IPS-18c (cell line): ENCODE measurements at regions not wholly inside any gene's neighbourhood (a gene's known extent, or its start where the extent isn't known, plus 50 kb on each side); places are given as distances from the start of the nearest gene placed in this dataset.
"Not testable (repeated sequence)": the region's sequence is repeated elsewhere in the genome, so short reads cannot be mapped to it uniquely, and the experiment has no call there.

Source experiments
- H3K4me3 ChIP-seq: 2 replicates; pipeline ENCODE4 v1.7.0; 2013; ENCODE audit warnings: low read depth, mild to moderate bottlenecking, low read length, moderate library complexity; ENCODE audit not compliant: insufficient read depth
- H3K9me3 ChIP-seq: one replicate; pipeline ENCODE4 v1.6.1; 2013; ENCODE audit warnings: mild to moderate bottlenecking, low read length, moderate library complexity; ENCODE audit not compliant: control insufficient read depth, insufficient read depth

DNA sequence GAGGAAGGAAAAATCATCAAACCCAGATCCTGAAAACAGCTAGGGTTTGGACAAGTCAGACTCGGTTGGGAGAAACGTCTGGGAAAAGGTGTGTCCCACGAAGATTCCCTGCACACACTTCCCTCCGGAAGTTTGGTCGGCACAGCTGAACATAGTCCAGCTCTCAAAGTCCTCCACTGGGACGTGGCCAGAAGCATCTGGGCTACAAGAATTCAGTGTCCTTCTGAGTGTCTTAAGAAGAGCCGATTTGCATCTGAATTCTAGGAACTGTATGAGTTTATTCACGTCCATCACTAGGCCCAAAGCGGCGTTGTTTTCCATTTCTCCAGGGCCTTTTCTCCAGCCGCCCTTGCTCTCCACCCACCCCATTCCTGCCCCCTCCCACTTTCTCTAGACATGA lies 109.1 kb downstream of the C17orf67 start:
- no peaks in the 10 kb centered on the region for H3K9me3 ChIP-seq
- H3K4me3 ChIP-seq: no peak overlapping the region

DNA sequence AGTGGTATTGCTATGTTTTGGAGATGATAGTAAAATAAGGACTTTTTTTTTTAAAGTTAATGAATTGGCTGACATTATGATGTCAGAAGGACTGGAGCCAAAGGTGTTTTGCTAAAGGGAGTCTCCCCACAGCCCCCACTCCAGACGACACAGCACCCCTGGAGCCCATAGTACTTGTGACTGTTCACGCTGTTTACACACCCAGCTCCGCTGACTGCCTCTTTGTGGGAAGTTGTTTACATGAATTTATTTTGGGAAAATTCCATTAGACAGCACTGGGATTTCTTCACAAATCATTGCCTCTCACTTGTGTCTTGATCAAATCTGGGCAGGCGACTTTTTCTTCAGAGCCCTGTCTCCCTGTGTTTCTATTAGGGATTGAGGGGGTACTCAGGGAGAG lies 108.6 kb downstream of the C17orf67 start:
- H3K4me3 ChIP-seq: no peak overlapping the region
- no peaks in the 10 kb centered on the region for H3K9me3 ChIP-seq

DNA sequence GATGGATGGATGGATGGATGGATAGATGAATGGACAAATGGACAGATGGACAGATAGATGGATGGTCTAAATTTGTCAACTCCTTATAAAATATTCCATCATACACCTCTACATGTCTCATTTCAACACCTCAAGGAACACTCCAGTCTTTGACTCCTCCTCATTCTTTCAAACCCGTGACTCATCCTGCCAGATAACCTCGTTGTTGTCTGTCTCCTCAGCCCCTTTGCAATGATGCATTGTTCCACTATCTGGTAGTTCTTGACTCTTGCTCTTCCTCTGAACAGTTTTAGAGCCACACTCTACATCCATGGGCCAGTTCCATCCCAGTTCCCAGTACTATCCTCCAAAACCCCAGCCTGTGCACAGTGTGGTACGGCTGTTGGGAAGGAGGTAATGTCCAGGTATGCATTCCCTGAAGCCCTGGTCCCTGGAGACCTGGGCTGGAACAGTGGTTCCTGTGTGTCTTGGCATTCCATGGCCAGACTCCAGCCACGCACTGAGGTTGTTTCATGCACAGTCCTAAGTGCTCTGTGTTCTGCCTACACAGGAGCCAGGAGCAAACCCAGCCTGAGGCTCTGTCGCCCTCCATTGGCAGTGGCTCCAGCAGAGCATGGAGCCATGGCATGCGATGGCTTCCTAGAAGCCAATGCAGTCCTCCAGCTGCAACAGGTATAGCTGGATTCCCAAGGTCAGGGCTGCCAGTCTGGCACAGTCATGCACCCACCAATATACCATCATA lies 105.7 kb downstream of the C17orf67 start:
- no peak overlapping the region for H3K4me3 ChIP-seq
- no peaks in the 10 kb centered on the region for H3K9me3 ChIP-seq

DNA sequence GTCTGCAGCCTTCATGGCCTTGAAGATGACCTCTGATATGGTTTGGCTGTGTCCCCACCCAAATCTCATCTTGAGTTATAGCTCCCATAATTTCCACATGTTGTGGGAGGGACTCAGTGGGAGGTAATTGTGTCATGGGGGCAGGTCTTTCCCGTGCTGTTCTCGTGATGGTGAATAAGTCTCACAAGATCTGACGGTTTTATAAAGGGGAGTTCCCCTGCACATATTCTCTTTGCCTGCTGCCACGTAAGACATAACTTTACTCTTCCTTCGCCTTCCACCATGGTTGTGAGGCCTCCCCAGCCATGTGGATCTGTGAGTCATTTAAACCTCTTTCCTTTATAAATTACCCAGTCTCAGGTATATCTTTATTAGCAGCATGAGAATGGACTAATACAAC lies 102.6 kb downstream of the C17orf67 start:
- not testable (repeated sequence) for H3K9me3 ChIP-seq, H3K4me3 ChIP-seq

DNA sequence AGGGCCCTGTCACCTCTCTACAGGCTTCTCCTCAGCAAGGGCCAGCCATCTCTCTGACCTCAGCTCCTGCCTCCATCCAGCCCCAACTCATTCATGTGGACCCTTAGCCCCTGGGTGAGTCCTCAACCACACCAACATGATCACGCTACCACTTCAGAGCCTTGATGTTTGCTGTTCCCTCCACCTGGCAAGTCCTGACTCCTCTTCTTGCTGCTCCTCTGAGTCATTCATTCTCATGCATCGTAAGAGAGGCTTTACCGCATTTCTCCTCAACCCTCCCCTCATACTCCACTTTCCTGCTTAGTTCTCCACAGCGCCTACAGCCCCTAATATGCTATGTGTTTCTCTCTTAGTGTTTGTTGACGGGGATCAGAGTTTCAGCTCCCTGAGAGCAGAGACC lies 99.9 kb downstream of the C17orf67 start:
- H3K4me3 ChIP-seq: no peak overlapping the region
- H3K9me3 ChIP-seq: no peaks in the 10 kb centered on the region

DNA sequence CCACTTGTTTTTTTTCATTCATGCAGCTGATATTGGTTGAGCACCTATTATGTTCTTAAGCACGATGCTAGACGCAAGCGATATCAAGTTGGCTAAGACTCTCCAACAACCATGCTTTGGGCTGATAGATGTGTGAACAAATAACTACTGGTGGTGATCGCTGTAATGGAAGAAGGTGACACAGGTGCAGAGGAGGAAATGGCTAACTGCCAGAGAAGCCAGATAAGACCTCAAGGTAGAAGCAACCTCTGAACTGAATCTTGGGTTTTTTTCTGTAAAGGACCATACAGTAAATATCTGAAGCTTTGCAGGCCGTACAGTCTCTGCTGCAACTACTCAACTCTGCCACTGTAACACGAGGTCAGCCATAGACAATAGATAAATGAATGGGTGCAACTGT lies 97.9 kb downstream of the C17orf67 start:
- Histone ChIP-seq H3K4me3 (no peak overlapping the region), H3K9me3 (no peaks in the 10 kb centered on the region)

DNA sequence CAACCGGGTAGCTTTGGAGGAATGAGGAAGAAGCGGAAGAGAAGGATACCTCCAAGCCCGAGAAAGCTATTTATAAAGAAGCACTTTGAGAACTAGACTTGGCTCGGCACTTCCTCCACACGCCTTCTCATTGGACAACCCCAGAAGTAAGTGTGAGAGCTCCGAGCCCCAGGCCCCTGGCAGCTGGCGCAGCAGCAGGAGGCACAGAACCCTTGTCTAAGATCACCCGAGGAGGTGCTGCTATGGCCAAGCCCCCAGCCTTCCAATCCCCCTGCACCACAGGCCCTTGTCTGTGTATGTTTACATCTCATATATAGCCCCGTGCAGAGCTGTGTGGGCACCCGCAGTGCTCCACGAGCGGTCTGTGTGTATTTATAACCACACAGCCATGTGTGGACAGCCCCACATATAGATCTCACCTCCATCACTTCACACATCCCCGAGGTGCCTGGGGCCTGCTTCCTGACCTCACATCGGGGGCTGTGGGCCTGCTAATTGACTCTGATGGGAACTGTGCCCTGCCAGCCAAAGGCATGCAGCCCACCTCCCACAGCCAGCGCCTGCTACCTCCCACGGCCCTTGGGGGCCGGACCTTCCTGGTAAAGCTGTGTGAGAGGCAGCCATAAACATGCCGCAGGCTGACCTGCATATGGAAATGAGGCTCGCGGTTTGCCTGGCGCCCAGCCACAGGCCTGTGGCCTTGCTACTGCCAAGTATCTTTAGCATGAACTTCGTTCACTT lies 96.1 kb downstream of the C17orf67 start:
- H3K4me3 ChIP-seq: no peak overlapping the region
- no peaks in the 10 kb centered on the region for H3K9me3 ChIP-seq

DNA sequence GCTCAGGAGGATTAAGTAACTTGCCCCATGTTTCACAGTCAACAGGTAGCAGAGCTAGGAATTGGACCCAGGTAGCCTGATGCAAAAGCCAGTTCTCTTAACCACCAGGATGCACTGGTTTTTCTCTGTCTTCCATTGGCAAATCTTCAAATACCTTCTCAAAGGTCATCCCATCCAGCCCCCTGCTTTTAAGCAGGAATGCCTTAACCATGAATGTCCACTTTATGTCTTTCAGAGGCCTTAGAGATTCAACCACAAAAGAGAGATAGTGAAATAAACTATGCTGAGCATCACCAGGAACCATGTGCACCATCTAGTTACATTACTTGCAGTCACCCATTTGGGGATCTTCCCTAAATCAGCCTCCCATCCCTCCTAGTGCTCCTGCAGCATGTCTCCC lies 94.3 kb downstream of the C17orf67 start:
- Histone ChIP-seq H3K4me3 (no peak overlapping the region), H3K9me3 (peaks cover 2% of the 10 kb centered on the region)

DNA sequence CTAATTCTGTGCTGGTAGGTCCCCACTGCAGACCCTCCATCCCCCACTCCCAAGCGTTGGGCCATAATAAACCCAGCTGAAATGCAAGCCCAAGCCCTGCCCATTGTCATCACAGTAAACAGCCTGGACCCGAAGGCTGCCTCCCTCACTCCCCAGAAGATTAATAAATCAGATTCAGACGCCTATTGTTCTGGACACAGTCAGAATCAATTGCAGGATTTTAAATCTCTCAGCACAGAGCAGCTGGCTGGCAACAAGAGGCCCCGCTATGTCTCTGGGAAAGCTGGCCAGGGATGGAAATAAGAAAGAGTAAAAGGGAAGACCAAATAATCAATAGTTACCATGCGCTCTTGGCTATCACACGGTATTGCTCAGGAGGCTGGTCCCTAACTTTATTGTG lies 93.9 kb downstream of the C17orf67 start:
- H3K9me3 ChIP-seq: peaks cover 2% of the 10 kb centered on the region

DNA sequence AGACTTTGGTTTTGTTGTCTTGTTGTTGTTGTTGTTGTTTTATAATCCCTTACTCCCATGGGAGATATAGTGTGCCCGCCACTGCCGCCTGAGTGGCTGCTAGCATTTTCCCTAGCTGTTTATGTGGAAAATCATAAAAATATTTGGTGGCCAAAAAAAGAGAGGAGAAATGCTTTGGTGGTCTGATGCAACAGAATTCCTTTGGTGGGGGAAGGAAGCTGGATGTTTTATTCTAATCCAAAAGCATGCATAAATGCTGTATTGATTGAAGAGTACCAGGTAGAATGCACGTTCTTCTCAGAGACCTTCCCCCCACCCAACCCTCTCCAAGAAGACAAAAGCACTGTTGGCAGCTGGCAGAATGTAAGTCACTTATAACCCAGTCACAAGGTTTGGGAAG lies 93.2 kb downstream of the C17orf67 start:
- no peak overlapping the region for H3K4me3 ChIP-seq
- peaks cover 2% of the 10 kb centered on the region for H3K9me3 ChIP-seq

More for the DNA sequence above, 93.9 kb downstream of the C17orf67 start:
- H3K4me3 ChIP-seq: no peak overlapping the region
